HG03442 (cell line): ENCODE measurements at regions not wholly inside any gene's neighbourhood (a gene's known extent, or its start where the extent isn't known, plus 50 kb on each side); places are given as distances from the start of the nearest gene placed in this dataset.
"Not testable (repeated sequence)": the region's sequence is repeated elsewhere in the genome, so short reads cannot be mapped to it uniquely, and the experiment has no call there.

Experiments used
- ATAC-seq: cut with Tn5 transposase; IDR thresholded peaks from one replicate; pipeline ENCODE4 v1.9.1; 2021; ENCODE audit warnings: mild to moderate bottlenecking, moderate library complexity; ENCODE audit not compliant: unreplicated experiment

- ATAC-seq, result no peak
Measured at GRCh38 chr13:22993148-22993547, 187.6 kb upstream of the SGCG start.

GRCh38 chr13:23003446-23003845 is 177.3 kb upstream of the SGCG start:
- ATAC-seq, result no peak

GRCh38 chr13:23007426-23007825 is 173.4 kb upstream of the SGCG start:
- no peak for ATAC-seq

GRCh38 chr13:23018143-23018542 is 162.6 kb upstream of the SGCG start:
- no peak for ATAC-seq

- peak; percentile 95 for ATAC-seq
Measured at GRCh38 chr13:23020246-23020843, 160.4 kb upstream of the SGCG start.

- no peak for ATAC-seq
Measured at GRCh38 chr13:23021906-23022305, 158.9 kb upstream of the SGCG start.

- no peak for ATAC-seq
Measured at GRCh38 chr13:23022704-23023103, 158.1 kb upstream of the SGCG start.

- no peak for ATAC-seq
Measured at GRCh38 chr13:23025864-23026608, 154.7 kb upstream of the SGCG start.

- no peak for ATAC-seq
Measured at GRCh38 chr13:23039266-23039935, 141.4 kb upstream of the SGCG start.

GRCh38 chr13:23042181-23042580 is 138.6 kb upstream of the SGCG start:
- ATAC-seq, result no peak

GRCh38 chr13:23044906-23045305 is 135.9 kb upstream of the SGCG start:
- ATAC-seq, result no peak

- ATAC-seq, result no peak
Measured at GRCh38 chr13:23050126-23050525, 130.7 kb upstream of the SGCG start.

- ATAC-seq, result not testable (repeated sequence)
Measured at GRCh38 chr13:23053711-23054110, 127.1 kb upstream of the SGCG start.

GRCh38 chr13:23059173-23059572 is 121.6 kb upstream of the SGCG start:
- ATAC-seq, result no peak

GRCh38 chr13:23060959-23061358 is 119.8 kb upstream of the SGCG start:
- ATAC-seq, result no peak

- no peak for ATAC-seq
Measured at GRCh38 chr13:23067129-23067528, 113.7 kb upstream of the SGCG start.

GRCh38 chr13:23069566-23069965 is 111.2 kb upstream of the SGCG start:
- no peak for ATAC-seq

- no peak for ATAC-seq
Measured at GRCh38 chr13:23074075-23074828, 106.5 kb upstream of the SGCG start.

- no peak for ATAC-seq
Measured at GRCh38 chr13:23081220-23081619, 99.6 kb upstream of the SGCG start.

GRCh38 chr13:23081901-23082300 is 98.9 kb upstream of the SGCG start:
- ATAC-seq, result no peak

GRCh38 chr13:23086968-23087623 is 93.7 kb upstream of the SGCG start:
- no peak for ATAC-seq
